ENCODE measurements at regions not wholly inside any gene's neighbourhood (a gene's known extent, or its start where the extent isn't known, plus 50 kb on each side); places are given as distances from the start of the nearest gene placed in this dataset.

DNA sequence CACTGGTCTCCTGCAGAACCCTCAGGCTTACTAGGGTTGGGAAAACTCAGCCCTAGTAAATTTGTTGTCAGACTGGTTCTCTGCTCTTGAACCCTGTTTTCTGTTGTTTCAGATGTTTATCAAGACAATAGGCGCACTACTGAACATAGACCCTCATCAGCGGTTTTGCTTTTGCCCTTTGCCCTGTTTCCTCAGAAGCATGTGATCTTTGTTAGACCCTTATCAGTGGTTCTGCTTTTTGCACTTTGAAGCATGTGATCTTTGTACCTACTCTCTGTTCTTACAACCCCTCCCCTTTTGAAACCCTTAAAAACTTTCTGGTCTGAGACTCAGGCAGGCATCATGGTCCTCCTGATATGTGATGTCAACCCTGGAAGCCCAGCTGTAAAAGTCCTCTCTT is 842.2 kb upstream of the AMELY start:
- intact Hi-C loops (cut with micrococcal nuclease; ENCODE audit: unreplicated experiment): no loop called here
- Histone ChIP-seq H3K79me2 (ENCODE audit: insufficient read depth, low read depth, low read length) (no peaks in the 10 kb centered on the region), H3K9me3 (ENCODE audit: low read length) (no peaks in the 10 kb centered on the region), H3K4me3 (ENCODE audit: low read depth, low read length, poor library complexity, severe bottlenecking) (no peak overlapping the region), H3K27ac (ENCODE audit: low read depth, low read length, poor library complexity, severe bottlenecking) (no peak overlapping the region), H3K36me3 (ENCODE audit: insufficient read depth, low read length) (no peaks in the 10 kb centered on the region), H2AFZ (ENCODE audit: low read length) (no peak overlapping the region), H3K4me1 (ENCODE audit: insufficient read depth, low read length, poor library complexity, severe bottlenecking) (no peaks in the 10 kb centered on the region), H4K20me1 (ENCODE audit: insufficient read depth, low read length) (no peaks in the 10 kb centered on the region), H3K9me2 (ENCODE audit: insufficient read depth, low read length) (no peaks in the 10 kb centered on the region), H3K4me2 (ENCODE audit: low read length) (no peak overlapping the region)
- CTCF ChIA-PET (ENCODE audit: unreplicated experiment): no interaction called here
- TF ChIP-seq, protein P1, sequence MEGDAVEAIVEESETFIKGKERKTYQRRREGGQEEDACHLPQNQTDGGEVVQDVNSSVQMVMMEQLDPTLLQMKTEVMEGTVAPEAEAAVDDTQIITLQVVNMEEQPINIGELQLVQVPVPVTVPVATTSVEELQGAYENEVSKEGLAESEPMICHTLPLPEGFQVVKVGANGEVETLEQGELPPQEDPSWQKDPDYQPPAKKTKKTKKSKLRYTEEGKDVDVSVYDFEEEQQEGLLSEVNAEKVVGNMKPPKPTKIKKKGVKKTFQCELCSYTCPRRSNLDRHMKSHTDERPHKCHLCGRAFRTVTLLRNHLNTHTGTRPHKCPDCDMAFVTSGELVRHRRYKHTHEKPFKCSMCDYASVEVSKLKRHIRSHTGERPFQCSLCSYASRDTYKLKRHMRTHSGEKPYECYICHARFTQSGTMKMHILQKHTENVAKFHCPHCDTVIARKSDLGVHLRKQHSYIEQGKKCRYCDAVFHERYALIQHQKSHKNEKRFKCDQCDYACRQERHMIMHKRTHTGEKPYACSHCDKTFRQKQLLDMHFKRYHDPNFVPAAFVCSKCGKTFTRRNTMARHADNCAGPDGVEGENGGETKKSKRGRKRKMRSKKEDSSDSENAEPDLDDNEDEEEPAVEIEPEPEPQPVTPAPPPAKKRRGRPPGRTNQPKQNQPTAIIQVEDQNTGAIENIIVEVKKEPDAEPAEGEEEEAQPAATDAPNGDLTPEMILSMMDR (conservative IDR thresholded peaks at IDR 0.05; ENCODE audit: low read length): no peak
- no peak for TF ChIP-seq EZH2phosphoT487 (IDR thresholded peaks at IDR 0.05; ENCODE audit: borderline replicate concordance, low read depth, low read length)
- POLR2A ChIA-PET: no interaction called here
- no peak for DNase-seq (ENCODE audit: low spot score)
- BruUV-seq (replicated peaks): no TSS peak

DNA sequence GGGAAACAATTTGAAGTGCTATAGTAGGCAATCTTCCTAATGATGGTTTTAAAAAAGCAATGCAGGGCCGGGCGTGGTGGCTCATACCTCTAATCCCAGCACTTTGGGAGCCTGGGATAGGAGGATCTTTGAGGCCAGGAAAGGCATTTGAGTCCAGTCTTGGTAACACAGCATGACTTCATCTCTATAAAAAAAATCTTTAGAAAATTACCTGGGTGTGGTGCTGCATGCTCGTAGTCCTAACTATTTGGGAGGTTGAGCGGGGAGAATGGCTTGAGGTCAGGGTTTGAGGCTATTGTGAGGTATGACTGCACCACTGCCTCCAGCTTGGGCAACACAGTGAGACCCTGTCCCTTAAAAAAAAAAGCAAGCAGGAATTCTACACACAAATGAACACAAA is 835.2 kb upstream of the AMELY start:
- Histone ChIP-seq H3K4me1 (ENCODE audit: insufficient read depth, low read length, poor library complexity, severe bottlenecking) (no peaks in the 10 kb centered on the region), H4K20me1 (ENCODE audit: insufficient read depth, low read length) (no peaks in the 10 kb centered on the region), H3K9me3 (ENCODE audit: low read length) (no peaks in the 10 kb centered on the region), H3K79me2 (ENCODE audit: insufficient read depth, low read depth, low read length) (no peaks in the 10 kb centered on the region), H3K4me3 (ENCODE audit: low read depth, low read length, poor library complexity, severe bottlenecking) (no peak overlapping the region), H3K27ac (ENCODE audit: low read depth, low read length, poor library complexity, severe bottlenecking) (no peak overlapping the region), H3K9me2 (ENCODE audit: insufficient read depth, low read length) (no peaks in the 10 kb centered on the region), H3K4me2 (ENCODE audit: low read length) (no peak overlapping the region), H3K36me3 (ENCODE audit: insufficient read depth, low read length) (no peaks in the 10 kb centered on the region), H2AFZ (ENCODE audit: low read length) (no peak overlapping the region)
- intact Hi-C loops (cut with micrococcal nuclease; ENCODE audit: unreplicated experiment): no loop called here
- no peak for TF ChIP-seq EZH2phosphoT487 (IDR thresholded peaks at IDR 0.05; ENCODE audit: borderline replicate concordance, low read depth, low read length)
- TF ChIP-seq, protein P1 (conservative IDR thresholded peaks at IDR 0.05; ENCODE audit: low read length): no peak
- DNase-seq (ENCODE audit: low spot score): no peak
- BruUV-seq (replicated peaks): no TSS peak
- ChIA-PET CTCF (ENCODE audit: unreplicated experiment) (no interaction called here), POLR2A (interaction anchor here (0.9 kb wide), 1 partner anchor 16 kb away, joined by 3 read pairs; no protein-coding TSS in a partner anchor)

DNA sequence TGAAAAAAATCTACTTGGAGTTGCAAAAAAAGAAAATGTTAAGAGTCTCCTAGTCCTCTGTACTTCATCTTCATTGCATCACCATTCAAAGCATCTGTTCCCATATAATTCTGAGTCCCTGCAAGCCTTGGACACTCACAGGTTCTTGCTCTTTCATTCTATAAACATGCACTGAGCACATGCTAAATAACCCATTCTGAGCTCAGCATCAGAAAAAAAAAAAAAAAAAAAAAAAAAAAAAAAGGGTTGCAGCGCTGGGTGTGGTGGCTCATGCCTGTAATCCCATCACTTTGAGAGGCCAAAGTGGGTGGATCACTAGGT is 834.0 kb upstream of the AMELY start:
- ChIA-PET CTCF (ENCODE audit: unreplicated experiment) (no interaction called here), POLR2A (interaction anchor here (0.7 kb wide), 1 partner anchor 11 kb away, joined by 3 read pairs; no protein-coding TSS in a partner anchor)
- intact Hi-C loops (cut with micrococcal nuclease; ENCODE audit: unreplicated experiment): no loop called here
- no TSS peak for BruUV-seq (replicated peaks)
- H2AFZ ChIP-seq (ENCODE audit: low read length): no peak overlapping the region
- H3K4me3 ChIP-seq (ENCODE audit: low read depth, low read length, poor library complexity, severe bottlenecking): no peak overlapping the region
- H3K79me2 ChIP-seq (ENCODE audit: insufficient read depth, low read depth, low read length): no peaks in the 10 kb centered on the region
- no peaks in the 10 kb centered on the region for H3K9me3 ChIP-seq (ENCODE audit: low read length)
- H3K27ac ChIP-seq (ENCODE audit: low read depth, low read length, poor library complexity, severe bottlenecking): no peak overlapping the region
- H3K9me2 ChIP-seq (ENCODE audit: insufficient read depth, low read length): no peaks in the 10 kb centered on the region
- no peaks in the 10 kb centered on the region for H3K36me3 ChIP-seq (ENCODE audit: insufficient read depth, low read length)
- no peaks in the 10 kb centered on the region for H4K20me1 ChIP-seq (ENCODE audit: insufficient read depth, low read length)
- H3K4me1 ChIP-seq (ENCODE audit: insufficient read depth, low read length, poor library complexity, severe bottlenecking): no peaks in the 10 kb centered on the region
- no peak for DNase-seq (ENCODE audit: low spot score)
- no peak for TF ChIP-seq EZH2phosphoT487 (IDR thresholded peaks at IDR 0.05; ENCODE audit: borderline replicate concordance, low read depth, low read length)
- TF ChIP-seq, protein P1 (conservative IDR thresholded peaks at IDR 0.05; ENCODE audit: low read length): no peak
- H3K4me2 ChIP-seq (ENCODE audit: low read length): no peak overlapping the region

All from OCI-LY7 (cell line).